GM21723 (cell line): ENCODE measurements at regions not wholly inside any gene's neighbourhood (a gene's known extent, or its start where the extent isn't known, plus 50 kb on each side); places are given as distances from the start of the nearest gene placed in this dataset.

ENCODE experiments used
- ATAC-seq: cut with Tn5 transposase; IDR thresholded peaks from one replicate; pipeline ENCODE4 v1.9.1; 2021; ENCODE audit warnings: mild to moderate bottlenecking, moderate library complexity; ENCODE audit not compliant: unreplicated experiment

DNA sequence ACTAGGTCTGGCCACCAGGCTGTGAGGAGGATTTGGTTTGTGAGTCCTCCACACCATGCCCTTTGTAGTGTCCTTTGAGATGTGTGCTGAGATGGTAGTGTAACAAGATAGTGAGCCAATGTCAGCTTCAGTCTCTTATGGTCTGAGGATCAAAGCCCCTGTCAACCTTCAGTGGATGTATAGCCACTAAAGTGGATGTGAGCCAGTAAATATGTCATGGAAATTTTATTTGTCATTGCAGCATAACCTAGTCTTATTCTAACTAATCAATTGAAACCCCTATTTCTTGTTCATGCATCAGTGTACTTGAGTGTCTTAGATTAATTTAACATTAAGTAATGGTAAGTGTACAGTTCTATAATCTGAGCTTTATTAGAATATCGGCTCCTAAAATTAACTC, 51.0 kb upstream of the WAC start:
- ATAC-seq, result no peak
